ENCODE measurements at regions not wholly inside any gene's neighbourhood (a gene's known extent, or its start where the extent isn't known, plus 50 kb on each side); places are given as distances from the start of the nearest gene placed in this dataset.

- TF ChIP-seq, protein P1, sequence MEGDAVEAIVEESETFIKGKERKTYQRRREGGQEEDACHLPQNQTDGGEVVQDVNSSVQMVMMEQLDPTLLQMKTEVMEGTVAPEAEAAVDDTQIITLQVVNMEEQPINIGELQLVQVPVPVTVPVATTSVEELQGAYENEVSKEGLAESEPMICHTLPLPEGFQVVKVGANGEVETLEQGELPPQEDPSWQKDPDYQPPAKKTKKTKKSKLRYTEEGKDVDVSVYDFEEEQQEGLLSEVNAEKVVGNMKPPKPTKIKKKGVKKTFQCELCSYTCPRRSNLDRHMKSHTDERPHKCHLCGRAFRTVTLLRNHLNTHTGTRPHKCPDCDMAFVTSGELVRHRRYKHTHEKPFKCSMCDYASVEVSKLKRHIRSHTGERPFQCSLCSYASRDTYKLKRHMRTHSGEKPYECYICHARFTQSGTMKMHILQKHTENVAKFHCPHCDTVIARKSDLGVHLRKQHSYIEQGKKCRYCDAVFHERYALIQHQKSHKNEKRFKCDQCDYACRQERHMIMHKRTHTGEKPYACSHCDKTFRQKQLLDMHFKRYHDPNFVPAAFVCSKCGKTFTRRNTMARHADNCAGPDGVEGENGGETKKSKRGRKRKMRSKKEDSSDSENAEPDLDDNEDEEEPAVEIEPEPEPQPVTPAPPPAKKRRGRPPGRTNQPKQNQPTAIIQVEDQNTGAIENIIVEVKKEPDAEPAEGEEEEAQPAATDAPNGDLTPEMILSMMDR (IDR thresholded peaks at IDR 0.05; ENCODE audit: low read depth, low read length), result no peak
- no peak for TF ChIP-seq EZH2phosphoT487 (IDR thresholded peaks at IDR 0.05; ENCODE audit: low read depth)
Measured at GRCh38 chr13:78160793-78161192, 242.2 kb upstream of the EDNRB start.
